ENCODE measurements at regions not wholly inside any gene's neighbourhood (a gene's known extent, or its start where the extent isn't known, plus 50 kb on each side); places are given as distances from the start of the nearest gene placed in this dataset.
A peak's percentile ranks its signal among the peaks of the same experiment; 100 is the strongest.
"Not testable (repeated sequence)": the region's sequence is repeated elsewhere in the genome, so short reads cannot be mapped to it uniquely, and the experiment has no call there.

- Histone ChIP-seq H3K27ac (no peak overlapping the region), H3K36me3 (no peaks in the 10 kb centered on the region), H3K27me3 (no peaks in the 10 kb centered on the region), H3K4me3 (no peak overlapping the region), H3K4me1 (no peaks in the 10 kb centered on the region), H3K9me3 (no peaks in the 10 kb centered on the region)
- intact Hi-C loops (cut with DNase I) = no loop called here
- TF ChIP-seq CTCF (IDR thresholded peaks at IDR 0.05) (no peak), POLR2AphosphoS5 (IDR thresholded peaks at IDR 0.05; ENCODE audit: insufficient read depth in 1 of 2, low read depth in 1 of 2) (no peak)
- DNase-seq (ENCODE audit: extremely low spot score in 2 of 2) = no peak
These were observed 61.8 kb upstream of the LIPC start for GRCh38 chr15:58369956-58370355.

- no peak overlapping the region for H3K27ac ChIP-seq
- no peaks in the 10 kb centered on the region for H3K9me3 ChIP-seq
- DNase-seq (ENCODE audit: extremely low spot score in 2 of 2) = peak in 1 of 2 donors; percentile 22
- H3K36me3 ChIP-seq = no peaks in the 10 kb centered on the region
- H3K27me3 ChIP-seq = no peaks in the 10 kb centered on the region
- no peak overlapping the region for H3K4me3 ChIP-seq
- no peaks in the 10 kb centered on the region for H3K4me1 ChIP-seq
- intact Hi-C loops (cut with DNase I) = no loop called here
- TF ChIP-seq CTCF (IDR thresholded peaks at IDR 0.05) = no peak
- no peak for TF ChIP-seq POLR2A (IDR thresholded peaks at IDR 0.05)
- TF ChIP-seq POLR2AphosphoS5 (IDR thresholded peaks at IDR 0.05; ENCODE audit: insufficient read depth in 1 of 2, low read depth in 1 of 2) = no peak
These were observed 57.6 kb upstream of the LIPC start for GRCh38 chr15:58374147-58374546.

GRCh38 chr15:58377193-58377592 is 54.6 kb upstream of the LIPC start:
- Histone ChIP-seq H3K9me3 (no peaks in the 10 kb centered on the region), H3K27me3 (no peaks in the 10 kb centered on the region), H3K36me3 (no peaks in the 10 kb centered on the region), H3K4me3 (no peak overlapping the region), H3K27ac (no peak overlapping the region), H3K4me1 (no peaks in the 10 kb centered on the region)
- no peak for DNase-seq (ENCODE audit: extremely low spot score in 2 of 2)
- intact Hi-C loops (cut with DNase I) = no loop called here
- TF ChIP-seq CTCF (IDR thresholded peaks at IDR 0.05) = no peak
- TF ChIP-seq POLR2A (IDR thresholded peaks at IDR 0.05) = no peak

- H3K27ac ChIP-seq = no peak overlapping the region
- H3K4me3 ChIP-seq = no peak overlapping the region
- no peaks in the 10 kb centered on the region for H3K9me3 ChIP-seq
- intact Hi-C loops (cut with DNase I) = no loop called here
- DNase-seq (ENCODE audit: extremely low spot score in 2 of 2) = peak in 1 of 2 donors; percentile 42
- TF ChIP-seq POLR2AphosphoS5 (IDR thresholded peaks at IDR 0.05; ENCODE audit: insufficient read depth in 1 of 2, low read depth in 1 of 2) (no peak), CTCF (IDR thresholded peaks at IDR 0.05) (no peak), POLR2A (IDR thresholded peaks at IDR 0.05) (no peak)
- H3K27me3 ChIP-seq = no peaks in the 10 kb centered on the region
- no peaks in the 10 kb centered on the region for H3K4me1 ChIP-seq
- no peaks in the 10 kb centered on the region for H3K36me3 ChIP-seq
These were observed 53.3 kb upstream of the LIPC start for GRCh38 chr15:58378241-58379085.

- H3K4me1 ChIP-seq, H3K9me3 ChIP-seq: not testable (repeated sequence)
These were observed 52.3 kb upstream of the LIPC start for GRCh38 chr15:58379454-58379853.

More at GRCh38 chr15:58379454-58379853, 52.3 kb upstream of the LIPC start:
- H3K36me3 ChIP-seq; H3K4me3 ChIP-seq; DNase-seq (ENCODE audit: extremely low spot score in 2 of 2); H3K27me3 ChIP-seq; H3K27ac ChIP-seq; intact Hi-C loops (cut with DNase I): not testable (repeated sequence)
